ENCODE measurements at regions not wholly inside any gene's neighbourhood (a gene's known extent, or its start where the extent isn't known, plus 50 kb on each side); places are given as distances from the start of the nearest gene placed in this dataset.

DNA sequence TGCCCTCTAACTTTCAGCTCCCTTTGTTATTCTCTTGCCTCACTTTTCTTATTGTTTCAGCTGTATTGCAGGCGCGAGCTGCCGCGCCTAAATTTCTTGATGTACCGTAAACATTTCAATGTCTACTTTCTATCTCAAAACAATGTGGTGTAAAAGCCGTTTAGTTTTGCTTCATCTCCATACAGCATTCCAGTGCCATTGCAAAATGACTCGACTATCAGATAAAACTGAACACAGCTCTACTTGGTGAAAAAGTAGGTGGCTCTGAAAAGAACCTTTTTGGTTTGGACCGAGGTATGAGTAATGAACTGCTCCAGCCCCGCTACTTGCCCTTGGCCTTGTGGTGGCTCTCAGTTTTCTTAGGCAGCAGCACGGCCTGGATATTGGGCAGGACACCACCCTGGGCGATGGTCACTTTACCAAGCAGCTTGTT is 74.6 kb downstream of the OR2B2 start (continued):
- TF ChIP-seq, protein P1, sequence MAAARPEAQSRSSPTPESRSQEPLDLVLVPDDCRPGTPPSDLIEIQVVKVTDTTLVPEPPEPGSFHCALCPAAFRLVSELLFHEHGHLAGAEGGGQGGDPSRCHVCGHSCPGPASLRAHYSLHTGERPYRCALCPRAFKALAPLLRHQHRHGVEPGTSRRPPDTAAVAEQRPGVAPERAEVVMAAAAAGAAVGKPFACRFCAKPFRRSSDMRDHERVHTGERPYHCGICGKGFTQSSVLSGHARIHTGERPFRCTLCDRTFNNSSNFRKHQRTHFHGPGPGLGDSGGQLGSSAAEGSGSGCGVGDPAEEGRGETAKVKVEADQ (CRISPR knock-in tag; IDR thresholded peaks at IDR 0.05; ENCODE audit: borderline replicate concordance) = no peak
- no peak for TF ChIP-seq ZNF569 (CRISPR knock-in tag; IDR thresholded peaks at IDR 0.05; ENCODE audit: borderline replicate concordance)
- no peak for TF ChIP-seq HDAC1 (CRISPR knock-in tag; IDR thresholded peaks at IDR 0.05)
- 0 out of 2 replicates have a peak, but pooled peaks have one; percentile 6 for TF ChIP-seq SMAD1 (CRISPR knock-in tag; IDR thresholded peaks at IDR 0.05; ENCODE audit: borderline replicate concordance, low read depth)
- no peak for TF ChIP-seq SRY (CRISPR knock-in tag; IDR thresholded peaks at IDR 0.05)
- no peak for TF ChIP-seq HMGA1 (CRISPR knock-in tag; conservative IDR thresholded peaks at IDR 0.05)
- no peak for TF ChIP-seq FOXP1 (IDR thresholded peaks at IDR 0.05)
- TF ChIP-seq FOXP1 (CRISPR knock-in tag; IDR thresholded peaks at IDR 0.05) = no peak
- no peak for TF ChIP-seq RBM22 (optimal IDR thresholded peaks at IDR 0.05; ENCODE audit: low read length)
- TF ChIP-seq RFXANK (CRISPR knock-in tag; IDR thresholded peaks at IDR 0.05) = no peak
- no peak for TF ChIP-seq ATM (IDR thresholded peaks at IDR 0.05; ENCODE audit: borderline replicate concordance)
- TF ChIP-seq ZNF615 (CRISPR knock-in tag; IDR thresholded peaks at IDR 0.05; ENCODE audit: borderline replicate concordance) = 0 out of 2 replicates have a peak, but pooled peaks have one; percentile 10
- TF ChIP-seq ZNF292 (CRISPR knock-in tag; IDR thresholded peaks at IDR 0.05; ENCODE audit: borderline replicate concordance, low read depth) = no peak
- TF ChIP-seq, protein P2, sequence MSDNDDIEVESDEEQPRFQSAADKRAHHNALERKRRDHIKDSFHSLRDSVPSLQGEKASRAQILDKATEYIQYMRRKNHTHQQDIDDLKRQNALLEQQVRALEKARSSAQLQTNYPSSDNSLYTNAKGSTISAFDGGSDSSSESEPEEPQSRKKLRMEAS (IDR thresholded peaks at IDR 0.05) = peak; percentile 0; the same call in 1 of the 2 replicates
- no peak for TF ChIP-seq AGO1 (IDR thresholded peaks at IDR 0.05; ENCODE audit: low read depth, low read length, poor library complexity, severe bottlenecking)
- TF ChIP-seq, protein P3, sequence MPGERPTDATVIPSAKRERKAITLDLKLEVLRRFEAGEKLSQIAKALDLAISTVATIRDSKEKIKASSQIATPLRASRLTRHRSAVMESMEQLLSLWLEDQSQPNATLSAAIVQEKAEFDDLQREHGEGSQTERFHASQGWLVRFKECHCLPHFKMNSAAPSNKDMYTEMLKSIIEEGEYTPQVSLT (CRISPR knock-in tag; IDR thresholded peaks at IDR 0.05; ENCODE audit: borderline replicate concordance, low read depth) = no peak
- TF ChIP-seq ZNF570 (CRISPR knock-in tag; IDR thresholded peaks at IDR 0.05; ENCODE audit: borderline replicate concordance) = no peak
- peak; percentile 6 for TF ChIP-seq MED8 (CRISPR knock-in tag; IDR thresholded peaks at IDR 0.05; ENCODE audit: insufficient replicate concordance)
- no peak for TF ChIP-seq ZBTB20 (CRISPR knock-in tag; IDR thresholded peaks at IDR 0.05; ENCODE audit: borderline replicate concordance, low read depth)
- no peak for TF ChIP-seq CBFB (CRISPR knock-in tag; IDR thresholded peaks at IDR 0.05)
- no peak for TF ChIP-seq EP300 (IDR thresholded peaks at IDR 0.05; ENCODE audit: low read depth in 2 of 2, low read length in 2 of 2)
- no peak for TF ChIP-seq EP300 (CRISPR knock-in tag; IDR thresholded peaks at IDR 0.05; ENCODE audit: borderline replicate concordance)
- TF ChIP-seq ZNF317 (CRISPR knock-in tag; IDR thresholded peaks at IDR 0.05) = peak; percentile 67
- no peak for TF ChIP-seq ZNF468 (CRISPR knock-in tag; IDR thresholded peaks at IDR 0.05)
- 0 out of 2 replicates have a peak, but pooled peaks have one; percentile 16 for TF ChIP-seq ZNF780A (CRISPR knock-in tag; IDR thresholded peaks at IDR 0.05)
- TF ChIP-seq ZNF263 (CRISPR knock-in tag; IDR thresholded peaks at IDR 0.05) = no peak
- TF ChIP-seq ZNF772 (CRISPR knock-in tag; IDR thresholded peaks at IDR 0.05) = peak; percentile 18; the same call in 1 of the 2 replicates
- no peak for TF ChIP-seq ZNF335 (CRISPR knock-in tag; IDR thresholded peaks at IDR 0.05)
- TF ChIP-seq, protein P4, sequence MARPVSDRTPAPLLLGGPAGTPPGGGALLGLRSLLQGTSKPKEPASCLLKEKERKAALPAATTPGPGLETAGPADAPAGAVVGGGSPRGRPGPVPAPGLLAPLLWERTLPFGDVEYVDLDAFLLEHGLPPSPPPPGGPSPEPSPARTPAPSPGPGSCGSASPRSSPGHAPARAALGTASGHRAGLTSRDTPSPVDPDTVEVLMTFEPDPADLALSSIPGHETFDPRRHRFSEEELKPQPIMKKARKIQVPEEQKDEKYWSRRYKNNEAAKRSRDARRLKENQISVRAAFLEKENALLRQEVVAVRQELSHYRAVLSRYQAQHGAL (CRISPR knock-in tag; IDR thresholded peaks at IDR 0.05; ENCODE audit: not compliant biosample characterization) = no peak
- TF ChIP-seq, protein P5, sequence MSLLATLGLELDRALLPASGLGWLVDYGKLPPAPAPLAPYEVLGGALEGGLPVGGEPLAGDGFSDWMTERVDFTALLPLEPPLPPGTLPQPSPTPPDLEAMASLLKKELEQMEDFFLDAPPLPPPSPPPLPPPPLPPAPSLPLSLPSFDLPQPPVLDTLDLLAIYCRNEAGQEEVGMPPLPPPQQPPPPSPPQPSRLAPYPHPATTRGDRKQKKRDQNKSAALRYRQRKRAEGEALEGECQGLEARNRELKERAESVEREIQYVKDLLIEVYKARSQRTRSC (CRISPR knock-in tag; IDR thresholded peaks at IDR 0.05; ENCODE audit: low read depth) = no peak
- TF ChIP-seq, protein P6, sequence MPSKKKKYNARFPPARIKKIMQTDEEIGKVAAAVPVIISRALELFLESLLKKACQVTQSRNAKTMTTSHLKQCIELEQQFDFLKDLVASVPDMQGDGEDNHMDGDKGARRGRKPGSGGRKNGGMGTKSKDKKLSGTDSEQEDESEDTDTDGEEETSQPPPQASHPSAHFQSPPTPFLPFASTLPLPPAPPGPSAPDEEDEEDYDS (CRISPR knock-in tag; IDR thresholded peaks at IDR 0.05) = no peak

Data from HepG2 (cell line).